Vagina (tissue), 2 donors: ENCODE measurements at regions not wholly inside any gene's neighbourhood (a gene's known extent, or its start where the extent isn't known, plus 50 kb on each side); places are given as distances from the start of the nearest gene placed in this dataset.

Experiments used
- DNase-seq, 2 donors: peaks; one replicate each; pipeline ENCODE4 v3.0.0-alpha.2; 2017; ENCODE audit errors: extremely low spot score in 2 of 2
- H3K27ac ChIP-seq: fragments of 200-600 bp; sonication (generic); one replicate; pipeline ENCODE4 v1.5.1; 2019
- H3K27me3 ChIP-seq: fragments of 200-600 bp; sonication (generic); one replicate; pipeline ENCODE4 v1.5.1; 2019
- H3K36me3 ChIP-seq, 2 donors: fragments of 200-600 bp; sonication (generic); one replicate each; pipeline ENCODE4 v1.5.1; 2017 to 2019
- H3K4me1 ChIP-seq: fragments of 200-600 bp; sonication (generic); one replicate; pipeline ENCODE4 v1.5.1; 2019
- H3K4me3 ChIP-seq, 2 donors: fragments of 200-600 bp; sonication (generic); 1 replicate in 1 of 2; 2 replicates in 1 of 2; pipeline ENCODE4 v1.5.1; 2016 to 2019
- H3K9me3 ChIP-seq: fragments of 200-600 bp; sonication (generic); one replicate; pipeline ENCODE4 v1.5.1; 2019
- CTCF ChIP-seq, 3 experiments: fragments of 450-650 bp in 2 of 3; fragments of 200-600 bp in 1 of 3; sonication (generic) in 1 of 3; IDR thresholded peaks; one replicate each; pipeline ENCODE4 v1.5.1; 2017 to 2019; ENCODE audit warnings: antibody characterized with exemption in 3 of 3, mild to moderate bottlenecking in 2 of 3, moderate library complexity in 2 of 3
- POLR2A ChIP-seq, 2 donors: fragments of 450-650 bp; IDR thresholded peaks; one replicate each; pipeline ENCODE4 v1.6.1; 2017; ENCODE audit warnings: antibody characterized with exemption in 2 of 2, mild to moderate bottlenecking in 2 of 2, moderate library complexity in 2 of 2
- POLR2AphosphoS5 ChIP-seq, 2 donors: sonication (generic); formaldehyde crosslinking; IDR thresholded peaks; one replicate each; pipeline ENCODE4 v1.9.0; 2017; ENCODE audit warnings: antibody characterized with exemption in 2 of 2, mild to moderate bottlenecking in 2 of 2, low read depth in 1 of 2; ENCODE audit not compliant: insufficient read depth in 1 of 2
- intact Hi-C: fragments of 100-400 bp; cut with DNase I; formaldehyde crosslinking; loops from one replicate; pipeline ENCODE4 v1.15.1; 2023

- no peaks in the 10 kb centered on the region for H3K27me3 ChIP-seq
- TF ChIP-seq CTCF (IDR thresholded peaks at IDR 0.05): no peak
- TF ChIP-seq POLR2A (IDR thresholded peaks at IDR 0.05): no peak
- TF ChIP-seq POLR2AphosphoS5 (IDR thresholded peaks at IDR 0.05; ENCODE audit: insufficient read depth in 1 of 2, low read depth in 1 of 2): no peak
- no peak overlapping the region for H3K4me3 ChIP-seq
- H3K36me3 ChIP-seq: no peaks in the 10 kb centered on the region
- intact Hi-C loops: no loop called here
- no peak overlapping the region for H3K27ac ChIP-seq
- no peak for DNase-seq
- no peaks in the 10 kb centered on the region for H3K4me1 ChIP-seq
- H3K9me3 ChIP-seq: no peaks in the 10 kb centered on the region
Observed at GRCh38 chr2:204475399-204475798, 69.9 kb upstream of the PARD3B start.

- no peaks in the 10 kb centered on the region for H3K4me1 ChIP-seq
- H3K27ac ChIP-seq: no peak overlapping the region
- H3K36me3 ChIP-seq: no peaks in the 10 kb centered on the region
- DNase-seq: no peak
- H3K9me3 ChIP-seq: no peaks in the 10 kb centered on the region
- no peaks in the 10 kb centered on the region for H3K27me3 ChIP-seq
- no peak for TF ChIP-seq CTCF (IDR thresholded peaks at IDR 0.05)
- TF ChIP-seq POLR2A (IDR thresholded peaks at IDR 0.05): no peak
- no peak for TF ChIP-seq POLR2AphosphoS5 (IDR thresholded peaks at IDR 0.05; ENCODE audit: insufficient read depth in 1 of 2, low read depth in 1 of 2)
- no peak overlapping the region for H3K4me3 ChIP-seq
- intact Hi-C loops: no loop called here
Observed at GRCh38 chr2:204477358-204477950, 67.8 kb upstream of the PARD3B start.

GRCh38 chr2:204479557-204479956 lies 65.7 kb upstream of the PARD3B start:
- intact Hi-C loops: no loop called here
- no peaks in the 10 kb centered on the region for H3K36me3 ChIP-seq
- TF ChIP-seq POLR2AphosphoS5 (IDR thresholded peaks at IDR 0.05; ENCODE audit: insufficient read depth in 1 of 2, low read depth in 1 of 2): no peak
- TF ChIP-seq POLR2A (IDR thresholded peaks at IDR 0.05): no peak
- TF ChIP-seq CTCF (IDR thresholded peaks at IDR 0.05): no peak

GRCh38 chr2:204480676-204481075 lies 64.6 kb upstream of the PARD3B start:
- Histone ChIP-seq H3K4me3 (no peak overlapping the region), H3K36me3 (no peaks in the 10 kb centered on the region), H3K9me3 (no peaks in the 10 kb centered on the region), H3K4me1 (no peaks in the 10 kb centered on the region), H3K27ac (no peak overlapping the region), H3K27me3 (no peaks in the 10 kb centered on the region)
- no peak for DNase-seq
- TF ChIP-seq CTCF (IDR thresholded peaks at IDR 0.05): no peak
- no peak for TF ChIP-seq POLR2A (IDR thresholded peaks at IDR 0.05)
- no peak for TF ChIP-seq POLR2AphosphoS5 (IDR thresholded peaks at IDR 0.05; ENCODE audit: insufficient read depth in 1 of 2, low read depth in 1 of 2)
- intact Hi-C loops: no loop called here

More at GRCh38 chr2:204479557-204479956, 65.7 kb upstream of the PARD3B start:
- Histone ChIP-seq H3K4me3 (no peak overlapping the region), H3K9me3 (no peaks in the 10 kb centered on the region), H3K27me3 (no peaks in the 10 kb centered on the region), H3K27ac (no peak overlapping the region), H3K4me1 (no peaks in the 10 kb centered on the region)
- DNase-seq: no peak

GRCh38 chr2:204483608-204484081 lies 61.6 kb upstream of the PARD3B start:
- no peaks in the 10 kb centered on the region for H3K27me3 ChIP-seq
- peaks cover 8% of the 10 kb centered on the region for H3K4me1 ChIP-seq
- H3K4me3 ChIP-seq: no peak overlapping the region
- TF ChIP-seq POLR2AphosphoS5 (IDR thresholded peaks at IDR 0.05; ENCODE audit: insufficient read depth in 1 of 2, low read depth in 1 of 2) (no peak), POLR2A (IDR thresholded peaks at IDR 0.05) (no peak), CTCF (IDR thresholded peaks at IDR 0.05) (no peak)
- intact Hi-C loops: no loop called here
- H3K36me3 ChIP-seq: no peaks in the 10 kb centered on the region
- no peak overlapping the region for H3K27ac ChIP-seq
- DNase-seq: no peak
- no peaks in the 10 kb centered on the region for H3K9me3 ChIP-seq
